GM19452 (cell line): ENCODE measurements at regions not wholly inside any gene's neighbourhood (a gene's known extent, or its start where the extent isn't known, plus 50 kb on each side); places are given as distances from the start of the nearest gene placed in this dataset.

Experiments used
- ATAC-seq: cut with Tn5 transposase; IDR thresholded peaks from one replicate; pipeline ENCODE4 v1.9.1; 2021; ENCODE audit not compliant: unreplicated experiment

- ATAC-seq, result no peak
Measured at GRCh38 chr1:218809625-218810024, 364.1 kb upstream of the LYPLAL1 start.

GRCh38 chr1:218810306-218810705, 363.4 kb upstream of the LYPLAL1 start:
- ATAC-seq, result no peak

GRCh38 chr1:218811497-218811896, 362.2 kb upstream of the LYPLAL1 start:
- ATAC-seq, result no peak

GRCh38 chr1:218812360-218812759, 361.3 kb upstream of the LYPLAL1 start:
- no peak for ATAC-seq

- ATAC-seq, result no peak
Measured at GRCh38 chr1:218813237-218813636, 360.4 kb upstream of the LYPLAL1 start.

- ATAC-seq, result no peak
Measured at GRCh38 chr1:218815076-218815475, 358.6 kb upstream of the LYPLAL1 start.

GRCh38 chr1:218817071-218817470, 356.6 kb upstream of the LYPLAL1 start:
- no peak for ATAC-seq

GRCh38 chr1:218817691-218818465, 355.8 kb upstream of the LYPLAL1 start:
- no peak for ATAC-seq

- ATAC-seq, result peak; percentile 88
Measured at GRCh38 chr1:218823291-218823900, 350.3 kb upstream of the LYPLAL1 start.

GRCh38 chr1:218827486-218827885, 346.2 kb upstream of the LYPLAL1 start:
- ATAC-seq, result no peak

- no peak for ATAC-seq
Measured at GRCh38 chr1:218828125-218828650, 345.5 kb upstream of the LYPLAL1 start.

- ATAC-seq, result no peak
Measured at GRCh38 chr1:218829097-218829496, 344.6 kb upstream of the LYPLAL1 start.

- ATAC-seq, result no peak
Measured at GRCh38 chr1:218835609-218836008, 338.1 kb upstream of the LYPLAL1 start.

GRCh38 chr1:218836264-218836663, 337.4 kb upstream of the LYPLAL1 start:
- no peak for ATAC-seq

- no peak for ATAC-seq
Measured at GRCh38 chr1:218837051-218837450, 336.6 kb upstream of the LYPLAL1 start.

GRCh38 chr1:218845589-218845988, 328.1 kb upstream of the LYPLAL1 start:
- no peak for ATAC-seq

- ATAC-seq, result no peak
Measured at GRCh38 chr1:218846181-218846580, 327.5 kb upstream of the LYPLAL1 start.

- no peak for ATAC-seq
Measured at GRCh38 chr1:218847089-218847768, 326.4 kb upstream of the LYPLAL1 start.

- no peak for ATAC-seq
Measured at GRCh38 chr1:218848009-218848408, 325.7 kb upstream of the LYPLAL1 start.

- no peak for ATAC-seq
Measured at GRCh38 chr1:218850367-218850766, 323.3 kb upstream of the LYPLAL1 start.

GRCh38 chr1:218851586-218851985, 322.1 kb upstream of the LYPLAL1 start:
- ATAC-seq, result no peak

- no peak for ATAC-seq
Measured at GRCh38 chr1:218852527-218852926, 321.2 kb upstream of the LYPLAL1 start.
